Tibial nerve (tissue), 4 donors: ENCODE measurements at regions not wholly inside any gene's neighbourhood (a gene's known extent, or its start where the extent isn't known, plus 50 kb on each side); places are given as distances from the start of the nearest gene placed in this dataset.

Source experiments
- DNase-seq, 2 donors: peaks; one replicate each; pipeline ENCODE4 v3.0.0-alpha.2; 2019; ENCODE audit warnings: low spot score in 2 of 2
- H3K27ac ChIP-seq, 4 donors: fragments of 200-600 bp; sonication (generic) in 3 of 4; one replicate each; pipeline ENCODE4 v1.5.1; 2017 to 2019; ENCODE audit warnings: mild to moderate bottlenecking in 1 of 4
- H3K27me3 ChIP-seq, 2 donors: fragments of 200-600 bp; sonication (generic) in 1 of 2; one replicate each; pipeline versions ENCODE4 v1.5.1 to v1.6.0; 2017 to 2019
- H3K36me3 ChIP-seq, 3 donors: fragments of 200-600 bp; sonication (generic); one replicate each; pipeline ENCODE4 v1.5.1; 2018 to 2019
- H3K4me1 ChIP-seq, 4 donors: fragments of 200-600 bp; sonication (generic) in 3 of 4; one replicate each; pipeline ENCODE4 v1.5.1; 2017 to 2019
- H3K4me3 ChIP-seq, 4 donors: fragments of 200-600 bp; sonication (generic) in 3 of 4; one replicate each; pipeline ENCODE4 v1.5.1; 2017 to 2019; ENCODE audit warnings: mild to moderate bottlenecking in 1 of 4, moderate library complexity in 1 of 4
- H3K9me3 ChIP-seq, 4 donors: fragments of 200-600 bp; sonication (generic) in 3 of 4; one replicate each; pipeline ENCODE4 v1.5.1; 2017 to 2019
- CTCF ChIP-seq, 5 experiments: fragments of 200-600 bp in 3 of 5; fragments of 450-650 bp in 2 of 5; sonication (generic) in 3 of 5; IDR thresholded peaks; one replicate each; pipeline ENCODE4 v1.5.1; 2016 to 2019; ENCODE audit warnings: antibody characterized with exemption in 5 of 5, mild to moderate bottlenecking in 3 of 5, moderate library complexity in 2 of 5
- EP300 ChIP-seq, 2 donors: sonication (generic); formaldehyde crosslinking; IDR thresholded peaks; one replicate each; pipeline ENCODE4 v1.6.1; 2017; ENCODE audit warnings: antibody characterized with exemption in 2 of 2, mild to moderate bottlenecking in 1 of 2
- POLR2A ChIP-seq, 2 donors: fragments of 450-650 bp; IDR thresholded peaks; one replicate each; pipeline ENCODE4 v1.6.1; 2017; ENCODE audit warnings: antibody characterized with exemption in 2 of 2, mild to moderate bottlenecking in 2 of 2, moderate library complexity in 2 of 2
- WGBS, 2 donors: methylation state at CpG; one replicate each; pipeline ENCODE4 v1.1.5; 2018; 5-methylcytosine and 5-hydroxymethylcytosine counted together

- H3K27me3 ChIP-seq, result no peaks in the 10 kb centered on the region
- no peak for DNase-seq
- H3K9me3 ChIP-seq, result no peaks in the 10 kb centered on the region
- TF ChIP-seq EP300 (IDR thresholded peaks at IDR 0.05), result no peak
- TF ChIP-seq CTCF (IDR thresholded peaks at IDR 0.05), result no peak
- TF ChIP-seq POLR2A (IDR thresholded peaks at IDR 0.05), result no peak
- no peaks in the 10 kb centered on the region for H3K36me3 ChIP-seq
- H3K27ac ChIP-seq, result no peak overlapping the region
- H3K4me3 ChIP-seq, result no peak overlapping the region
- 94 to 95% methylated on average over 5 of the region's 5 CpGs for WGBS, 2 donors
- H3K4me1 ChIP-seq, result no peaks in the 10 kb centered on the region
Observed at GRCh38 chr4:145417348-145418130, 64.1 kb upstream of the SMAD1 start.

GRCh38 chr4:145414841-145415240 lies 66.8 kb upstream of the SMAD1 start:
- WGBS, 2 donors, result 79 to 81% methylated on average over 1 of the region's 1 CpG
- no peak for DNase-seq
- Histone ChIP-seq H3K27me3 (no peaks in the 10 kb centered on the region), H3K9me3 (no peaks in the 10 kb centered on the region), H3K4me1 (no peaks in the 10 kb centered on the region), H3K4me3 (no peak overlapping the region), H3K36me3 (no peaks in the 10 kb centered on the region), H3K27ac (no peak overlapping the region)
- TF ChIP-seq CTCF (IDR thresholded peaks at IDR 0.05) (no peak), EP300 (IDR thresholded peaks at IDR 0.05) (no peak), POLR2A (IDR thresholded peaks at IDR 0.05) (no peak)

GRCh38 chr4:145414226-145414625 lies 67.4 kb upstream of the SMAD1 start:
- WGBS, 2 donors, result 64 to 67% methylated on average over 1 of the region's 1 CpG
- Histone ChIP-seq H3K27ac (no peak overlapping the region), H3K4me3 (no peak overlapping the region), H3K36me3 (no peaks in the 10 kb centered on the region), H3K4me1 (no peaks in the 10 kb centered on the region), H3K9me3 (no peaks in the 10 kb centered on the region), H3K27me3 (no peaks in the 10 kb centered on the region)
- DNase-seq, result no peak
- TF ChIP-seq CTCF (IDR thresholded peaks at IDR 0.05) (no peak), EP300 (IDR thresholded peaks at IDR 0.05) (no peak), POLR2A (IDR thresholded peaks at IDR 0.05) (no peak)

GRCh38 chr4:145406970-145407369 lies 74.7 kb upstream of the SMAD1 start:
- no peak for DNase-seq
- no peak overlapping the region for H3K27ac ChIP-seq
- H3K36me3 ChIP-seq, result no peaks in the 10 kb centered on the region
- TF ChIP-seq CTCF (IDR thresholded peaks at IDR 0.05) (no peak), EP300 (IDR thresholded peaks at IDR 0.05) (no peak), POLR2A (IDR thresholded peaks at IDR 0.05) (no peak)
- no peak overlapping the region for H3K4me3 ChIP-seq
- H3K27me3 ChIP-seq, result no peaks in the 10 kb centered on the region
- H3K9me3 ChIP-seq, result no peaks in the 10 kb centered on the region
- H3K4me1 ChIP-seq, result no peaks in the 10 kb centered on the region

GRCh38 chr4:145404761-145405160 lies 76.9 kb upstream of the SMAD1 start:
- Histone ChIP-seq H3K4me3 (no peak overlapping the region), H3K27me3 (no peaks in the 10 kb centered on the region), H3K4me1 (no peaks in the 10 kb centered on the region), H3K36me3 (no peaks in the 10 kb centered on the region), H3K27ac (peak overlapping the region in 1 of 4 donors; percentile 41), H3K9me3 (no peaks in the 10 kb centered on the region)
- no peak for DNase-seq
- no peak for TF ChIP-seq POLR2A (IDR thresholded peaks at IDR 0.05)
- 22 to 25% methylated on average over 3 of the region's 3 CpGs for WGBS, 2 donors
